ENCODE measurements at regions not wholly inside any gene's neighbourhood (a gene's known extent, or its start where the extent isn't known, plus 50 kb on each side); places are given as distances from the start of the nearest gene placed in this dataset.

DNA sequence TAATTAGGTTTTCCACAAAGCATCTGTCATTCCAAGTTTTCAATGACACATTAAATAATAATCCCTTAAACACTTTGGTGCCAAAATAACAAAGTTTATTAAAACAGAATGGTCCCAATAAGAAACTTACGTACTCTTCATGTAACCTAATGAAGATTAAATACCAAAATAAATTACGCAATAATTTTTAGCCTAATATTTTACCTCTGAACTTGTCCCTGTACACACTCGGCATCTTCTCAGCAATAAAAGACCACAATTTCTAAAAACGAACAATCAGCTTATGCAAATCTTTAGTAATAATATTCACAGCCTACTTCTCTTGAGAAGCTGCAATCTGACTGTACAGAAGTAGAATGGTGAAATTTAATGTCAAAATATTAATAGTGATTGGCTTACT, 163.6 kb downstream of the ZDHHC21 start:
- H3K9me2 ChIP-seq = no peaks in the 10 kb centered on the region; the same call in 1 of the 2 replicates
- no peaks in the 10 kb centered on the region for H3K27me3 ChIP-seq (ENCODE audit: insufficient read depth)
- no peaks in the 10 kb centered on the region for H3K79me2 ChIP-seq (ENCODE audit: insufficient read depth)
- no peak overlapping the region for H3K4me3 ChIP-seq (ENCODE audit: low read depth in 2 of 2, low read length in 1 of 2)
- ChIA-PET CTCF (no interaction called here), POLR2A (no interaction called here)
- TF ChIP-seq, protein P1, sequence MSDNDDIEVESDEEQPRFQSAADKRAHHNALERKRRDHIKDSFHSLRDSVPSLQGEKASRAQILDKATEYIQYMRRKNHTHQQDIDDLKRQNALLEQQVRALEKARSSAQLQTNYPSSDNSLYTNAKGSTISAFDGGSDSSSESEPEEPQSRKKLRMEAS (IDR thresholded peaks at IDR 0.05; ENCODE audit: low read depth) = no peak
- peak overlapping the region in 1 of 2 experiments; percentile 28; a peak in 1 of 4 replicates for H3K27ac ChIP-seq (ENCODE audit: low read depth in 2 of 2, low read length in 1 of 2)
- H3K9me3 ChIP-seq = no peaks in the 10 kb centered on the region
- no peak overlapping the region for H3K4me2 ChIP-seq
- H4K20me1 ChIP-seq (ENCODE audit: insufficient read depth) = no peaks in the 10 kb centered on the region
- no peak overlapping the region for H2AFZ ChIP-seq (ENCODE audit: low read depth)
- H3F3A ChIP-seq (replicated peaks; ENCODE audit: insufficient read depth) = no peaks in the 10 kb centered on the region
- H3K9ac ChIP-seq = no peak overlapping the region
- 78% methylated on average over 4 of the region's 4 CpGs for WGBS (ENCODE audit: low lambda C conversion rate)
- peaks cover 0 to 23% of the 10 kb centered on the region in 2 experiments; a peak in 2 of 4 replicates for H3K4me1 ChIP-seq (ENCODE audit: control insufficient read depth in 1 of 2, insufficient read depth in 2 of 2, low read depth in 1 of 2, low read length in 1 of 2)
- DNase-seq = no peak
- H3K36me3 ChIP-seq (replicated peaks in 1 of 2; ENCODE audit: control insufficient read depth in 1 of 2, insufficient read depth in 2 of 2, low read length in 1 of 2) = no peaks in the 10 kb centered on the region

DNA sequence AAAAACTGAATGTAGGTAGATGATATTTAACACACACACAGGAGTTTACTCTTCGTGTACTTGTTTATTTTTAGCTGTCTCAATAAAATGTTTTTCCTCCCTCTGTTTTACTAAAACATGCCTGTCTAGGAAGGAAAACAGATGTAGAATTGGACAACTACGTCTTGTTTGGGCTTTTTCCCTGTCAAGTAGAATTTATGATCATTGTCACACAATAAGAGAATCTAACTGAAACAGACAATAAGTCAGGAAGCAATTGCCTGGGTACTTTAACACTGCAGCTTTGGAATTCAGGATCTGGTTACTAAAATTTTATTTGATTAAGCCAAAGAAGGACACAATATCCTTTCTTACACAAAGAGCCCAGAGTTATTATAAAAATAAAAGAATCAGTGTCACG, 164.2 kb downstream of the ZDHHC21 start:
- no peak for DNase-seq
- CTCF ChIA-PET = interaction anchor here (0.6 to 0.9 kb wide), 2 partner anchors 95 to 375 kb away, joined by 3 read pairs; no protein-coding TSS in a partner anchor
- H3K9ac ChIP-seq = no peak overlapping the region

More for the DNA sequence above, 164.2 kb downstream of the ZDHHC21 start:
- POLR2A ChIA-PET = no interaction called here
- Histone ChIP-seq H3K4me2 (no peak overlapping the region), H3K27me3 (ENCODE audit: insufficient read depth) (no peaks in the 10 kb centered on the region), H3K9me3 (no peaks in the 10 kb centered on the region), H4K20me1 (ENCODE audit: insufficient read depth) (no peaks in the 10 kb centered on the region), H3K4me3 (ENCODE audit: low read depth in 2 of 2, low read length in 1 of 2) (no peak overlapping the region), H2AFZ (ENCODE audit: low read depth) (no peak overlapping the region), H3K9me2 (no peaks in the 10 kb centered on the region; the same call in 1 of the 2 replicates), H3K36me3 (replicated peaks in 1 of 2; ENCODE audit: control insufficient read depth in 1 of 2, insufficient read depth in 2 of 2, low read length in 1 of 2) (no peaks in the 10 kb centered on the region), H3K27ac (ENCODE audit: low read depth in 2 of 2, low read length in 1 of 2) (peak overlapping the region in 1 of 2 experiments; percentile 28; a peak in 1 of 4 replicates), H3K79me2 (ENCODE audit: insufficient read depth) (no peaks in the 10 kb centered on the region), H3K4me1 (ENCODE audit: control insufficient read depth in 1 of 2, insufficient read depth in 2 of 2, low read depth in 1 of 2, low read length in 1 of 2) (peaks cover 0 to 19% of the 10 kb centered on the region in 2 experiments; a peak in 2 of 4 replicates), H3F3A (replicated peaks; ENCODE audit: insufficient read depth) (no peaks in the 10 kb centered on the region)
- 32% methylated on average over 3 of the region's 3 CpGs for WGBS (ENCODE audit: low lambda C conversion rate)
- TF ChIP-seq EZH2phosphoT487 (IDR thresholded peaks at IDR 0.05; ENCODE audit: borderline replicate concordance, low read depth) (no peak), TAF1 (IDR thresholded peaks at IDR 0.05; ENCODE audit: borderline replicate concordance, low read depth, low read length) (no peak), EP300 (IDR thresholded peaks at IDR 0.05; ENCODE audit: borderline replicate concordance in 1 of 2, low read depth in 1 of 2, low read length in 1 of 2) (no peak), RCOR1 (IDR thresholded peaks at IDR 0.05; ENCODE audit: low read length) (no peak), SMC3 (IDR thresholded peaks at IDR 0.05; ENCODE audit: low read depth, low read length) (no peak), FOSL2 (IDR thresholded peaks at IDR 0.05; ENCODE audit: borderline replicate concordance, low read depth) (no peak), RAD21 (IDR thresholded peaks at IDR 0.05; ENCODE audit: low read length) (no peak), POLR2AphosphoS5 (IDR thresholded peaks at IDR 0.05; ENCODE audit: low read depth, low read length) (no peak), FOXM1 (IDR thresholded peaks at IDR 0.05; ENCODE audit: low read depth) (no peak), RFX5 (IDR thresholded peaks at IDR 0.05; ENCODE audit: low read length) (no peak), MXI1 (IDR thresholded peaks at IDR 0.05; ENCODE audit: low read depth, low read length) (no peak)
- TF ChIP-seq, protein P2, sequence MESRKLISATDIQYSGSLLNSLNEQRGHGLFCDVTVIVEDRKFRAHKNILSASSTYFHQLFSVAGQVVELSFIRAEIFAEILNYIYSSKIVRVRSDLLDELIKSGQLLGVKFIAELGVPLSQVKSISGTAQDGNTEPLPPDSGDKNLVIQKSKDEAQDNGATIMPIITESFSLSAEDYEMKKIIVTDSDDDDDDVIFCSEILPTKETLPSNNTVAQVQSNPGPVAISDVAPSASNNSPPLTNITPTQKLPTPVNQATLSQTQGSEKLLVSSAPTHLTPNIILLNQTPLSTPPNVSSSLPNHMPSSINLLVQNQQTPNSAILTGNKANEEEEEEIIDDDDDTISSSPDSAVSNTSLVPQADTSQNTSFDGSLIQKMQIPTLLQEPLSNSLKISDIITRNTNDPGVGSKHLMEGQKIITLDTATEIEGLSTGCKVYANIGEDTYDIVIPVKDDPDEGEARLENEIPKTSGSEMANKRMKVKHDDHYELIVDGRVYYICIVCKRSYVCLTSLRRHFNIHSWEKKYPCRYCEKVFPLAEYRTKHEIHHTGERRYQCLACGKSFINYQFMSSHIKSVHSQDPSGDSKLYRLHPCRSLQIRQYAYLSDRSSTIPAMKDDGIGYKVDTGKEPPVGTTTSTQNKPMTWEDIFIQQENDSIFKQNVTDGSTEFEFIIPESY (IDR thresholded peaks at IDR 0.05; ENCODE audit: borderline replicate concordance, low read depth) = no peak
- TF ChIP-seq, protein P3, sequence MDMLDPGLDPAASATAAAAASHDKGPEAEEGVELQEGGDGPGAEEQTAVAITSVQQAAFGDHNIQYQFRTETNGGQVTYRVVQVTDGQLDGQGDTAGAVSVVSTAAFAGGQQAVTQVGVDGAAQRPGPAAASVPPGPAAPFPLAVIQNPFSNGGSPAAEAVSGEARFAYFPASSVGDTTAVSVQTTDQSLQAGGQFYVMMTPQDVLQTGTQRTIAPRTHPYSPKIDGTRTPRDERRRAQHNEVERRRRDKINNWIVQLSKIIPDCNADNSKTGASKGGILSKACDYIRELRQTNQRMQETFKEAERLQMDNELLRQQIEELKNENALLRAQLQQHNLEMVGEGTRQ (IDR thresholded peaks at IDR 0.05; ENCODE audit: borderline replicate concordance, low read depth, low read length) = no peak
- TF ChIP-seq, protein P4, sequence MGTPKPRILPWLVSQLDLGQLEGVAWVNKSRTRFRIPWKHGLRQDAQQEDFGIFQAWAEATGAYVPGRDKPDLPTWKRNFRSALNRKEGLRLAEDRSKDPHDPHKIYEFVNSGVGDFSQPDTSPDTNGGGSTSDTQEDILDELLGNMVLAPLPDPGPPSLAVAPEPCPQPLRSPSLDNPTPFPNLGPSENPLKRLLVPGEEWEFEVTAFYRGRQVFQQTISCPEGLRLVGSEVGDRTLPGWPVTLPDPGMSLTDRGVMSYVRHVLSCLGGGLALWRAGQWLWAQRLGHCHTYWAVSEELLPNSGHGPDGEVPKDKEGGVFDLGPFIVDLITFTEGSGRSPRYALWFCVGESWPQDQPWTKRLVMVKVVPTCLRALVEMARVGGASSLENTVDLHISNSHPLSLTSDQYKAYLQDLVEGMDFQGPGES (IDR thresholded peaks at IDR 0.05; ENCODE audit: low read depth, low read length) = no peak
